Gastrocnemius medialis (tissue), 4 donors: ENCODE measurements at regions not wholly inside any gene's neighbourhood (a gene's known extent, or its start where the extent isn't known, plus 50 kb on each side); places are given as distances from the start of the nearest gene placed in this dataset.

Experiments used
- ATAC-seq, 2 donors: fragments of 150-250 bp; one replicate each; pipeline ENCODE4 v1.9.1; 2016
- DNase-seq, 2 donors: peaks; one replicate each; pipeline ENCODE4 v3.0.0-alpha.2; 2019
- H3K27ac ChIP-seq, 4 donors: fragments of 200-600 bp; sonication (generic); 1 replicate in 1 of 4; 2 replicates in 3 of 4; pipeline ENCODE4 v1.5.1; 2016 to 2018; ENCODE audit warnings: mild to moderate bottlenecking in 2 of 4, moderate library complexity in 1 of 4
- H3K27me3 ChIP-seq, 3 donors: fragments of 200-600 bp; sonication (generic) in 2 of 3; 1 replicate in 1 of 3; 2 replicates in 2 of 3; pipeline versions ENCODE4 v1.5.1 to v1.6.0; 2016 to 2019; ENCODE audit warnings: mild to moderate bottlenecking in 1 of 3, moderate library complexity in 1 of 3
- H3K36me3 ChIP-seq, 2 donors: fragments of 200-600 bp; sonication (generic) in 1 of 2; one replicate each; pipeline ENCODE4 v1.5.1; 2017 to 2018
- H3K4me1 ChIP-seq, 2 donors: fragments of 200-600 bp; sonication (generic) in 1 of 2; one replicate each; pipeline ENCODE4 v1.5.1; 2016 to 2017; ENCODE audit warnings: mild to moderate bottlenecking in 2 of 2
- H3K4me3 ChIP-seq, 4 donors: fragments of 200-600 bp; sonication (generic) in 3 of 4; 1 replicate in 1 of 4; 2 replicates in 3 of 4; pipeline ENCODE4 v1.5.1; 2016 to 2019; ENCODE audit warnings: mild to moderate bottlenecking in 2 of 4
- H3K9me3 ChIP-seq, 3 donors: fragments of 200-600 bp; sonication (generic) in 2 of 3; 1 replicate in 1 of 3; 2 replicates in 2 of 3; pipeline ENCODE4 v1.5.1; 2016 to 2019
- POLR2A ChIP-seq, 2 donors: fragments of 450-650 bp; IDR thresholded peaks; one replicate each; pipeline ENCODE4 v1.6.1; 2017; ENCODE audit warnings: antibody characterized with exemption in 2 of 2, mild to moderate bottlenecking in 2 of 2, moderate library complexity in 2 of 2
- in situ Hi-C, 4 donors: fragments of 200-750 bp; cut with MboI; loops; one replicate each; pipeline versions ENCODE4 v1.15.0 to v1.8.0; 2017; ENCODE audit warnings: low sequenced_read_pairs in 4 of 4
- intact Hi-C: fragments of 100-400 bp; cut with DNase I; formaldehyde crosslinking; loops from one replicate; pipeline ENCODE4 v1.15.1; 2023; ENCODE audit warnings: low total_unique reads
- TF ChIP-seq, protein P1 (sequence below), 5 experiments: fragments of 450-650 bp in 3 of 5; fragments of 200-600 bp in 2 of 5; sonication (generic) in 2 of 5; IDR thresholded peaks in 4 of 5; conservative IDR thresholded peaks in 1 of 5; 1 replicate in 4 of 5; 2 replicates in 1 of 5; pipeline ENCODE4 v1.5.1; 2016 to 2019; ENCODE audit warnings: antibody characterized with exemption in 5 of 5, mild to moderate bottlenecking in 3 of 5, moderate library complexity in 3 of 5

DNA sequence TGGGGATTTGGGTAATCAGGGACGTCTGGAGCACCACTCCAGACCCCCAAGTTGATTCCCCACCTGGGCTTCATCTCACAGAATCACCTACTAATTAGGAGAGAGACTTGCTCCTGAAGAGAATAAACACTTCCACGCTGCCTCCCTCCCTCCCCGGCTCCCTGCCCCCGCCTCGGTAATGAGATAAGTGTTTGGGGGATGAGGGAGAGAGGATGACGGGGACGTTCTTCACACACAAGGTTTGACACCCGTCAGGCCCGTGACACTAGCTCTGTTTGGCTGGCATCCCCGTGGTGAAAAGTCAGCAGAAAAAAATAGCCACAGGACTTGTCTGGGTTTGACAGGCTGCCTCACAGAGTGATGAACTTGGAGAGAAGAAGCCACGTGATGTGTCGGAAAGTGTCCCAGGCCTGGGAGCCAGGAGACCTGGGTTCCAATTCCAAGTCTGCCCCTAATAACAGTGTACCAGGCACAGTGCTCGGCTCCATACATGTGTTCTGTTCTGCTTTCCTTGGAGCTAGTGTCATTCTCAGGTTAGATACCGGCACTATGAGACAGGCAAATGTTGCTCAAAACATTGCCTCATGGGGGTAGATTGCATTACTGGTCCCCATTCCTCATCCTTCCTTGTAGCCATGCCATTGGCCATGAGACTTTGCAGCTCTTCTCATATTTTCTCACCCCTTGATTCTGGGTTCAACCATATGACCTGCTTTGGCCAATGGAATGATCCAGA, 578.0 kb downstream of the BCOR start:
- H3K4me3 ChIP-seq: peak overlapping the region in 2 of 4 donors; percentile 27 to 34
- peak in 1 of 2 donors; percentile 16 for TF ChIP-seq POLR2A (IDR thresholded peaks at IDR 0.05)
- TF ChIP-seq, protein P1, sequence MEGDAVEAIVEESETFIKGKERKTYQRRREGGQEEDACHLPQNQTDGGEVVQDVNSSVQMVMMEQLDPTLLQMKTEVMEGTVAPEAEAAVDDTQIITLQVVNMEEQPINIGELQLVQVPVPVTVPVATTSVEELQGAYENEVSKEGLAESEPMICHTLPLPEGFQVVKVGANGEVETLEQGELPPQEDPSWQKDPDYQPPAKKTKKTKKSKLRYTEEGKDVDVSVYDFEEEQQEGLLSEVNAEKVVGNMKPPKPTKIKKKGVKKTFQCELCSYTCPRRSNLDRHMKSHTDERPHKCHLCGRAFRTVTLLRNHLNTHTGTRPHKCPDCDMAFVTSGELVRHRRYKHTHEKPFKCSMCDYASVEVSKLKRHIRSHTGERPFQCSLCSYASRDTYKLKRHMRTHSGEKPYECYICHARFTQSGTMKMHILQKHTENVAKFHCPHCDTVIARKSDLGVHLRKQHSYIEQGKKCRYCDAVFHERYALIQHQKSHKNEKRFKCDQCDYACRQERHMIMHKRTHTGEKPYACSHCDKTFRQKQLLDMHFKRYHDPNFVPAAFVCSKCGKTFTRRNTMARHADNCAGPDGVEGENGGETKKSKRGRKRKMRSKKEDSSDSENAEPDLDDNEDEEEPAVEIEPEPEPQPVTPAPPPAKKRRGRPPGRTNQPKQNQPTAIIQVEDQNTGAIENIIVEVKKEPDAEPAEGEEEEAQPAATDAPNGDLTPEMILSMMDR (IDR thresholded peaks at IDR 0.05 in 4 of 5, conservative IDR thresholded peaks at IDR 0.05 in 1 of 5): no peak
- no peaks in the 10 kb centered on the region for H3K27me3 ChIP-seq
- no peaks in the 10 kb centered on the region for H3K36me3 ChIP-seq
- in situ Hi-C loops: no loop called here
- no peaks in the 10 kb centered on the region for H3K9me3 ChIP-seq
- ATAC-seq (peak; percentile 59 to 89), DNase-seq (peak; percentile 37 to 45)
- H3K4me1 ChIP-seq: peaks cover 0 to 5% of the 10 kb centered on the region in 2 donors
- peak overlapping the region; percentile 55 to 70 (median 63) for H3K27ac ChIP-seq
- intact Hi-C loops: no loop called here

DNA sequence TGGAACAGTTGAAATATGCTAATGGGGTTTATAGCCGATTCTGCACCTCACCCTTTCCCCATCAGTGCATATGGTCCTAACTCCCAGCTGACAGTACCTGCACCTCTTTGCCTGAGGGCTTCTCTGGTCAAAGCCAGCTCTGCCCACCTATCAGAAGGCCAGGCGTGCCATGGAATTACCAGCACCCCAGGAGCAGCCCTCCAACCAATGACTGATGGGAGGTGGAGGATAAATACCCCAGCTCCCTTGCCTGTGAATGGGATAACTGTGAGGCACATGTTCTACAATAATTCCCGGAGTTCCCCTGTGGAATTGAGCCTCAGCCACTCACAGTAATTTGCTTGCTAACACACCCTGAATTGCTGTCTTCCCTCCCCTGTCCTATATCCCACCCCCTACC, 572.0 kb downstream of the BCOR start:
- DNase-seq: no peak
- Histone ChIP-seq H3K27me3 (no peaks in the 10 kb centered on the region), H3K9me3 (no peaks in the 10 kb centered on the region), H3K4me1 (no peaks in the 10 kb centered on the region), H3K4me3 (no peak overlapping the region), H3K36me3 (no peaks in the 10 kb centered on the region), H3K27ac (no peak overlapping the region)
- ATAC-seq: no peak
- no peak for TF ChIP-seq POLR2A (IDR thresholded peaks at IDR 0.05)
- TF ChIP-seq, protein P1 (IDR thresholded peaks at IDR 0.05 in 4 of 5, conservative IDR thresholded peaks at IDR 0.05 in 1 of 5): no peak
- in situ Hi-C loops (no loop called here), intact Hi-C loops (no loop called here)

DNA sequence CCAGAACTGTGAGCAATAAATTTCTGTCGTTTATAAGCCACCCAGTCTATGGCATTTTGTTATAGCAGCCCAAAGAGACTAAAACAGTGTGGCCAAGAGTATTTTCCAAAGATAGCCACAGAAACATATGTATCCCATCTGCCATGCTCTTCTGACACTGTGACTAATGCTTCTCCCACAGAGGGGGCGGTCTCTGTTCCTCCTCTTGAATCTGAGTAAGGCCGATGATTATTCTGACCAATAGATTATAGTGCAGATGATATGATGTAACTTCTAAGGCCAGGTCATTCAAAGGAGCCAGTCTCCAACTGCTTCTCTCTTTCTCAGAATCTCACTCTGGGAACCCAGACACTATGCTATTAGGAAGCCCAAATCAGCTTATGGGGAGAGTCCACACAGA, 570.7 kb downstream of the BCOR start:
- TF ChIP-seq, protein P1 (IDR thresholded peaks at IDR 0.05 in 4 of 5, conservative IDR thresholded peaks at IDR 0.05 in 1 of 5): no peak
- no peak for TF ChIP-seq POLR2A (IDR thresholded peaks at IDR 0.05)

DNA sequence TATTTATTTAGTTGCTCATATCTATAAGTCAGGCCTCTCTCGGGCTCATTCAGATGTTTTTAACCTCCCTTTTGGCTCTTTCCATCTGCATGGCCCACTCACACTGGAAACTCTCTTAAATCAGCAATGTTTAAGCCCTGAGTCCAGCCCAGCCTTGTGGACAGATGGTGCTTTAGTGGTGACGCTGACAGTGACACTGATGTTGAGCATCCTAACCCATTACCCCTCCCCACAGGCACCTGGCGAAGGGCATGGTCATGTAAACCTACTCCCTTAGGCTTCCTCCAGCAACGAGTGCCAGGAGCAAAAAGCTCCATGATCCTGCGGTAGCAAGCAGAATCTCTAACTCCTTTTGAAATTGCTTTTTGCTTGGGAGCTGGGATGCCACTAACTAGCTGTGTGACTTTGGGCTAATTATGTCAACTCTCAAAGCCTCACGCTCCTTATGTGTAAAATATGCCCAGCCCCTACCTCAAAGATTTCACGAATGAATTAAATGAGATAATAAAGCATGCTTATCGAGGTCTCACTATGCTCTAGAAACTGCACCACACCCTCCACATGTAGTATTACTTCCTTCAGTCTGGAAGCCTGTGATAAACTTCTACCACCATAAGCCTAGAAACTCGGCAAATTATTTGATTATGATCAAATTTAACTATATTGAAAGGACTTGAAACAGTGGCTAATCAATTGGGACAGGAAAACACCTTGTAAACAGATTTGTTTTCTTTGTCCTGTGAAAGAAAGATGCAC, 569.4 kb downstream of the BCOR start:
- intact Hi-C loops (no loop called here), in situ Hi-C loops (no loop called here)
- Histone ChIP-seq H3K4me3 (no peak overlapping the region), H3K27ac (no peak overlapping the region), H3K36me3 (no peaks in the 10 kb centered on the region), H3K27me3 (no peaks in the 10 kb centered on the region), H3K4me1 (no peaks in the 10 kb centered on the region), H3K9me3 (no peaks in the 10 kb centered on the region)
- no peak for TF ChIP-seq POLR2A (IDR thresholded peaks at IDR 0.05)
- TF ChIP-seq, protein P1 (IDR thresholded peaks at IDR 0.05 in 4 of 5, conservative IDR thresholded peaks at IDR 0.05 in 1 of 5): no peak
- DNase-seq: no peak
- no peak for ATAC-seq

More for the DNA sequence above, 570.7 kb downstream of the BCOR start:
- Histone ChIP-seq H3K4me1 (no peaks in the 10 kb centered on the region), H3K4me3 (no peak overlapping the region), H3K27ac (no peak overlapping the region), H3K9me3 (no peaks in the 10 kb centered on the region), H3K36me3 (no peaks in the 10 kb centered on the region), H3K27me3 (no peaks in the 10 kb centered on the region)
- intact Hi-C loops (no loop called here), in situ Hi-C loops (no loop called here)
- DNase-seq (no peak), ATAC-seq (no peak)
